GM21390 (cell line): ENCODE measurements at regions not wholly inside any gene's neighbourhood (a gene's known extent, or its start where the extent isn't known, plus 50 kb on each side); places are given as distances from the start of the nearest gene placed in this dataset.

Experiments used
- ATAC-seq: cut with Tn5 transposase; IDR thresholded peaks from one replicate; pipeline ENCODE4 v1.9.1; 2021; ENCODE audit not compliant: unreplicated experiment

DNA sequence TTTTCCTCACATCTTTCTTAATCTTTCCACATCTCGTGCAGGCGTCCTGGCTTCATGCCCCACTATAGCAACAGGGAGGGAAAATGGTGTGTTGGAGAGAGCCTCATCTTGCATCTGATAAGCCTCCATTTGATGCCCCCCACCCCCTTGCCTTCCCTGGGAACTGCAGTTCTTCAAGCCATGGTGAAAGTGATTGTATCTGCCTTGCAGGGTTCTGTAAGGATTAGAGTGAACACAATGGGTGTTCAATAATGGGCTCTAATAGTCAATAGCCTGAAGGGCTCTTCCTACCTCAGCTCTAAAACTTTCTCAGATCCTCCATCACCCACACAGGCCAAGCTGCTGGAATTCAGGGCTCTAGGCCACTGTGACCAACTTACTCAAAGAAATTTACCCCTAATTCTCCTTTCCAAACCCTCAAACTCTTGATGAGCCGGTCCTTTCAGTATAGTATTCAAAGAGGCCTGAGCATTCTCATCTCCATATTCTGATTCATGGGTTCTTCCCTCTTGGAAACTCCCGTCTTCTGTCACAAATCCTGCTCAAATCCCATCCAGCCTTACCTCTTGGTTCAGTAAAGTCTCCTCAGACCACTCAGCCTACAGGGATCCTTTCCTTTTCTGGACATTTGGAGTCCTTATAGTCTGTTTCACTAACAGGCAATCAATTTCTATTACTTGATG lies 128.3 kb upstream of the TRIM2 start:
- no peak for ATAC-seq

DNA sequence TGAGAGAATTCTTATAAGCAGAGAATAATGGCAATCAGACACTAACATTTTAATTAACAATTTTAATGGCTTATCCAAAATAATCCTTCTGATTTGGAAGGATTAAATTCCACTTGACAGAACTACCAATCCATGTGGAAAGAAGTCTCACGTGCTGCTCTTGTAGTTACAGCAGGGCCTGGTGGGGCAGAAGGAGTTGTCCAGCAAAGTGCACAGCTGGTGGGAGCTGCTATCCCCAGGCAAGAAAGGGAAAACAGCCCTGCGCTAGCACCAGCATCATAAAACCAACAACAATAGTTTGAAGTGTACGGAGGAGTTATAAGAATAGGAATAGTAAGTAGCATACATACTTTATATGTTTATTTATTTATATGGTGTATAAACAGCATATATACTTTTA lies 127.4 kb upstream of the TRIM2 start:
- ATAC-seq = no peak

GRCh38 chr4:153079857-153080391 lies 124.3 kb upstream of the TRIM2 start:
- ATAC-seq = no peak

DNA sequence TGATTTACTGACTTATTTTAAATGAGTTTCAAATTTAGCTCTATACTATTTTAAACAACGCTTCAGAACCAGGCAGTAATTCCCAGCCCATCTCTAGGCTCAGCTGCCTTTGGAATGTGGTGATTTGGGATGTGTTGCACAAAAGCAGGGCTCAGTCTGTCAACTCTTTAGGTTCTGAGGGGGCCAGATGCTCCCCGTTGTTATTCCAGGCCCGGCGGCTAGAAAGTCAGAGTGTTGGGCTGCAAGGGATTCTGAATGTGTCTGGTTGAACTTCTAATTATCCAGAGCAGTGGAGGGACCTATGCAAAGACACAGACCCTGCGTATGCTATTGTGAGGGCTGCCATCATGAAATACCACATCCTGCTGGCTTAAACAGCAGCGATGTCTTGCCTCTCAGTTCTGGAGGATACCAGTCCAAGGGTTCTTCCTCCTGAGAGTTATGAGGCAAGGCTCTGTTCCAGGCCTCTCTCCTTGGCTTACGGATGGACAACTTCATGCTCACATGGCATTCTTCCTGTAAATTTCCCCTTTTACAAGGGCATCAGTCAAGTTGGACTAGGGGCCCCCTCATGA lies 123.2 kb upstream of the TRIM2 start:
- no peak for ATAC-seq

GRCh38 chr4:153081693-153082092 lies 122.5 kb upstream of the TRIM2 start:
- no peak for ATAC-seq

DNA sequence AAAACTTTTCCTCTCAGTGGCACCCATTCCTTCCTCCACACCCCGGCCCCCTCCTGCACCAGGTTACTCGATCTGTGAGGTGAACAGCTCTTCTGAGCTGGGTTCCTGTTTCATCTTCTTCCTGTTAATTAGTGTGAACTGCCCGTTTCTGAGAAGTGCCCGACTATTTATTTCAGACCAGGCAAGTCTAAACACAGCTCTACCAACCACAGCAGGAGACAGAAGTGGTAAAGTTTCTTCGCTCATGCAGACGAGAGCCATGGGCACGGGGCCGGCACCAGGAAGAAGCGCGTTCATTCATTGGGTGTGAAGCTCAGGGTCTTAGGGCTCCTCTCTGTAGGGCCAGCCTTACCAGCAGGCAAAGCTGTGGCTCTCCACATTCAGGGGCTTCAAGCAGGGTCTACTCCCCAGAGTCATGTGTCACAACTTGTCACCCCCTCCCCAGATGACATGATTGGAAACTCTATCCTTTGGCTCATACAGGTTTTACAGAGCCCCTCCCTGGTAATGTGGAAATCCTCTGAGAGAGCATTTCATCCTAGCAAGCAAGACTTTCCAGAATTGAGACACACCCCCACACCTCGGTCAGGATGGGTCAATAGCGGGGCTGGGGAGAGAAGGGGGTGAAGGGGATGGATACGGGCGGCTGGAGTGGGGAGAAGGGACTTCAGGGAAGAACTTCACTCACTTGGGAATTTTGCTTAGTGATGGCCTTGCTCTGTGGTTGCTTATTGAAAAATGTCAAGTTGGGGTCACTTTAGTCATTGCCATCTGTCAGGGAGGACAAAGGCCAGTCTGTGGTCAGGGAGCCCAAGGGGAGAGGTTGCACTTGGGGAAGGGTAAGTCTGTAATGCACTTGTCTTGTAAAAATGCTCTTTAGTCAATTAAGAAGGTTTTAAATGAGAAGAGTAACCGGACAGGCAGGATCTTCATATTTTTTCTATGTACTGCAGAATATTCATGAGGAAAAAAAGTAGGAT lies 121.6 kb upstream of the TRIM2 start:
- no peak for ATAC-seq

DNA sequence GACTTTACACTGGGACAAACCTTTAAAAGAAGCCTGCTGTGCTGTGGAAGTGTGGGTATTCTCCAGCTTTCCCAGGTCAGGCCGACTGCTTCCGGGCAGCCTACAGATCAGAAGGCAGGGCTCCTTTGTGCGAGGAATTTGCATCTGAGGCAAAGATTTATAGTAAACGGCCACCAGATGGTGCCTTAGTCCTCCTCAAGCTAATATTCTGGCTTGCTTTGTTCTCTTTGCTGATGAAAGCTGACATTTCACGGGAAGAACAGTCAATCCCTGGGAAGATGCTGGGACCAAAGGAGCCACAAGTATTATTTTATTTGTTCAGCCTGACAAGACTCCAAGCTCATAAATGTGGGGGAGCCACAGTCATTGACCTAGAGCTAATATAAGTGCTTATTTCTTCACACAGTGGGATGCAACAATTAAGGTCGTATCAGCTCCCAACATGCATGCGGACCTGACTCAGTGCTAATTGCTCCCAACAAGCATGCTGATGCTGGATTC lies 120.7 kb upstream of the TRIM2 start:
- ATAC-seq = peak; percentile 81

DNA sequence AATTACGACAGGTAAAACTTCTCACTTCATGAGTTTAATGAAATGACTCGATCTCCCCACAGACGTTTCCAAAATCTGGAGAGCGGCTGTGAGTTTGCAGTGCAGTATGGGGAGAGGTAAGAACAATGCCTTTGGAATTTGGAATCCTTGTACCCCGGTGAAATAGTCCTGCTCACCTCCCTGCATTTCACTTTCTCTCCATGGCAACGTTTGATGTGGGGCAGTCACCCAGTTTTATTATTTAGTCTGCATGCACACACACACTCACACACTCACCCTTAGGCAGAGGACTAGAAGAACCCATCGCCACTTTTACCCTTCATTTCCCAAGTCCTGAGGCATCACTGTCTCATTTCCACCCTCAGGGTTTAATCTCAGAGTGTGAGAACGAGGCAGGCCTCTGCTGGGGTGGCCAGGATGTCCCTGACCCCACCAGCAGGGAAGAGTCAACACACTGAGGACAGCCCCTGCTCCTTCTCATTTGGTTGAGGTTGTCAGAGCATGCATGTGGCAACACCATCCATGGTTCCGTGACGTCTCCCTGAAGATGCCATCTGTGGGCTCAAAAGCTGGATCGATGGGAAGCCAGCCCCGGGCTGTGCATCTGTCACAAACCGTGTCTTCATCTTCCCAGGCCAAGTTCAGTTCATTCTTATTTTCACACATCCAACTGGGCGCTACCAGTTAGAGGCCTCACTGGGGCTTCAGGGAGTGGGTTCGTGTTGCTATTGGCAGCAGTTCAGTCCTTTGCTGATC lies 119.8 kb upstream of the TRIM2 start:
- no peak for ATAC-seq

- peak; percentile 64 for ATAC-seq
Measured at GRCh38 chr4:153084980-153085630, 119.1 kb upstream of the TRIM2 start.

- no peak for ATAC-seq
Measured at GRCh38 chr4:153087671-153088194, 116.5 kb upstream of the TRIM2 start.

DNA sequence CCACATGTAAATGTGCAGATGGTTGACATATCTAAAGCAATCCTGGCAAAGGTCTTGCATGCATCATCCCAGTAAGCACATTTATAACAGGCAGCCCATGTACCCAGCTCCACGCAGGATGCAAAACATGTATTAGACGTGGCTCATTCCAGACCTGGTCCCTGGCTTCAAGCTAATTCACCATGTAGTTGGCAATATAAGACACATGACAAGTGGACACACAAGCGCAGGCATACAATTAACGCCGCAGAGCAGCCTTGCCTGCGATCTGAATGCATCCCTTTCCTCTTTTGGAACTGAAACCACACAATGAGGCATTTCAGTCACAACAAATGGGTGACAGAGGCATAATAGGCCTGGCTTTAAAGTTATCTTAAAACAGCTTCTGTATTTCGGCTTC lies 114.5 kb upstream of the TRIM2 start:
- no peak for ATAC-seq

DNA sequence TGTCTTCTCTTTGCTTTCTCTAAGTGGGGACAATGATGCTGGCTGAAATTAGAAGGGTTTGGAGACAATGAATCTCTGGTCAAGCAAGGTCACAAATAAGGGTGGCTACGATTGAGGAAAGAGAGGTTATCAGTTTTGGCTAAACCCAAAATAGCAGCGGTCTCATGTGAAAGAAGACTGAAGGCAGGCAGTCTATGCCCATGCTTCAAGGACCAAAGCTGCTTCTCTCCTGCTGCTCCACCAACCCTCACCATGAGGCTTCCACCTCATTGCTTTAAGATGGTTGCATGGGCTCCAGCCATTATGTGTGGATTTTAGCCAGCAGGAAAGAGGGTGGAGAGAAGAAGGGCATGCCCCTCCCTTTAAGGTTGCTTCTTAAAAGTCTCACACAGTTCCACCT lies 114.1 kb upstream of the TRIM2 start:
- ATAC-seq = no peak

DNA sequence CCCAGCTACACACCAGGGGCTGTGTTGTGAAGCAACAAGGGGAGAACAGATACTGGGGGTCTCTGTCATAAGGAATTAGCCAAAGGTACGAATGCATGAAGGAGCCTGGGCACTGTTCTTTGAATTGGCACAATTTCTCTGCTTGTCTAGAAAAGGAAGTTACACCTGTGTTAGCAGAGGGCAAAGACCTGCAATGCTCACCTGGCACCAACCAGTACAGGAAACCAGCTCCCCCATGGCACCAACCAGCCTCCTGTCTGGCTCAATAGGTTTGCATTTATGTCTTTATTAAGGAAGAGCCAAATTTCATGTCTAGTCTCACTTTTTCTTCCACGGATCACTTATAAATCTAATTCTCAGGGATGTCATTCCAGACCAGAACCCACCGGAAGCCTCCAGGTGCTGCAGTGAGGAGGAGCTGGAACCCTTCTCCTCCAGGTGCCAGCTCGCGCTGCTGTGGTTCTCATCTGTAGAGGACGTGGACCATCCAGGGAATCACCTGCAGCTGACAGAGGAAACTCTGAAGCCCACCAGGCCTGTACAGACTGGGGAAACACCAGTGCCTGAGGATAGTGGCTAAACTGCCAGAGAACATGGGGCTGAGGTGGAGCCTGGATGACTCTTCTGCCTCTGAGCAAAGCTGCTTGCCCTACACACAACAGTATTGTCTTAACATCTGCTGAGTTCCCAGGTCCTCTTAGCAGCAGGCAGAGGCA lies 113.4 kb upstream of the TRIM2 start:
- no peak for ATAC-seq

GRCh38 chr4:153093396-153093795 lies 110.8 kb upstream of the TRIM2 start:
- no peak for ATAC-seq

DNA sequence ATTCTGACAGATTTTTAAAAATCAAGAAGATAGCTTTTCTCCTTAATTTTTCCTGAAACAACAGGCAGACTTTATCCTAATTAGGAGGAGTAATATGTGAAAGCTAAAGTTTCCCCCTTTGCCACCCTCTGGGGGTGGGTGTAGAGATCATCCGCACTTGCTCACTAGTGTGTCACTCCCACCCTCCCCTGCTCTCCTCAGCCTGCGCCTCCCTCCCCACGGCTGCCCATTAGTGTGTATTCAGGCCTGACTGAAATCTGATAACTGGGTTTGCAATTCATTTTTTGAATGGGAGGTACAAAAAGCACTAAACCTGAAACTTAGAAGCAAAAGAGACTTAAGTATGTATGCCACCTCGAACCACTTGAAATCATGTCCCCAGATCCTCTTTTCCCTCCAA lies 110.4 kb upstream of the TRIM2 start:
- ATAC-seq = no peak

DNA sequence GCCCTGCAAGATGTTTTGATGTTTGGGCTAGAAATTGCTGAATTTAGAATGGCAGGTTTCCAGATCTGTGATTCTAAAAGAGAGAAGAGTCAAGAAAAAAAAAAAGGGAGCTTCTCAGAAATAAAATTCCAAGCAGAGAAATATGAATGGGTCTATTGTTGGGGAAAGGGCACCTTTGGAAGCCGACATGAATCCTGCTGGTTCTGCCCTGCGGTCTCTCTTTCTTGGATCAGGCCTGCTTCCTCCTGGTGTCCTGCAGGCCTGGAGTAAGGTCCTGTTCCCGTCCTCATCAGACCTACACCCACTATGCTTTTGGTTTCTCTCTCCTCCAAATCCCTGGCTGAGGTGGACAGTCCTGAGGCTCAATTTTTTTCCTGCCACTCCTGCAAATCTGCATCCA lies 109.8 kb upstream of the TRIM2 start:
- no peak for ATAC-seq

DNA sequence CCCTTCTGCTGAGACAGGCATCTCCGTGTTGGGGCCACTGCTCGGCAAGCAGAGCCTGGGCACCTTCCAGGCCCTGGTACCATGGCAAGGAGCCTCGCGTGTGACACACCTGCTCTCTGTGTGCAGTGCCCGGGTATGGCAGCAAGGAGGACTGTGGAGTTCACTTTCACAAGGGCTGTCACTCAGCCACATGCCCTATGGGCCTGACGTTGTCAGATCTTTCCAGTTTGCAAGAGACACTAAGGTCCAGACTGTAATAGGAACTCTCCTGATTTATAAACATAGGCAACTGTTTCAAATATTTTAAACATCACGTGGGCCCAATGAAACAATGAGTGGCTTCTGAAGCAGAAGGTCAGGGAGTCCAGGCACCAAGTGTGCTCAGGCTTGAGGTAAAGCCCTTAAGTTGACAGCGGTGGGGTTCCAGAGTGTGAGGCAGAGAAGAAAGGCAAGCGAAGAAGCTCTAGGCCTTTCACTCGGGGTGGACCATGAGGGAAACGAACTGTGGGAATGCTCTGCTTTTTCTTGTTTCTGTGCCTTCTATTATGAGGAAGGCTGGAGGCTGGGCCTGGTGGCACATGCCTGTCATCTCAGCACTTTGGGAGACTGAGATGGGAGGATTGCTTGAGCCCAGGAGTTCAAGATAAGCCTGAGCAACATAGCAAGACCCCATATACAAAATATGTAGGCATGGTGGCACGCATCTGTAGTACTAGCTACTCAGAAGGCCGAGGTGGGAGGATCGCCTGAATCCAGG lies 108.6 kb upstream of the TRIM2 start:
- ATAC-seq = no peak

DNA sequence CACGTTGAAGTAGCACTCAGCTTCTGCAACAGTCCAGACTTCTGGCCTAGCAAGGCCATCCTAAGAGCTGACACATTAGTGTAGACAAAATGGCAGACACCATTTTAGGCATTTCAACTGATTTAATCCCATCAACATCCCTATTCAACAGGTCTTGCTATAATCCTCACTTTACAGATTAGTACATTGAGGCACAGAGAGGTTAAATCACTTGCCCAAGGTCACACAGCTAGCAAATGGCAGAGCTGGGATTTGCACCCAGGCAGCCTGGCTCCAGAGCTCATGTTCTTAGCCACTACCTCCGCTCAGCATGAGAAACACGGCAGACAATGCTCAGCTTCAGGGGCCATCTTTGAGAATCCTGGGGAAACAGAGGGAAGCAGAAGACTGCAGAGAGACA lies 107.9 kb upstream of the TRIM2 start:
- ATAC-seq = no peak

DNA sequence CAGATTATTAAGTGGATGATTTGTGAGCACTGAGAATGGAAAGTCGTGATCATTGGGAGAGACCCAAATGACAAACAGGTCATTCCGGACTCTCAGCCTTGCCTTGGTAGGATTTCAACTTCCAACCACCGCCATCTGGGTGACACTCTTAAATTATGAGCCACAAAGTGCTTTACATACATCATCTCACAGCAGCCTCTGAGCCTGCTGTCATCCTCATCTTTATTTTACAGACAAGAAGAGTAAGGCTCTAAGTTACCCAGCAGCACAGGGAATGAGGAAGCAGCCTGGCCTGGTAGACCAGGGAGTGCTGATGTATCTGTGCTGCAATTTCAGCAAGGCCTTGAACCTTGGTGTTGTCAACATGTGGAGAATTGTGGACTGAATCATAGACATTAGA lies 105.8 kb upstream of the TRIM2 start:
- no peak for ATAC-seq
